B cell (primary cell): ENCODE measurements at regions not wholly inside any gene's neighbourhood (a gene's known extent, or its start where the extent isn't known, plus 50 kb on each side); places are given as distances from the start of the nearest gene placed in this dataset.

Source experiments
- ATAC-seq: fragments of 200-7000 bp; cut with Tn5 transposase; one replicate; pipeline ENCODE4 v1.10.0; 2021; ENCODE audit warnings: low read depth, mild to moderate bottlenecking, moderate number of reproducible peaks, moderate library complexity
- CTCF ChIA-PET: fragments of 350-600 bp; sonication (Branson Sonifier 250); formaldehyde crosslinking; loops from one replicate; lab custom pipeline; 2021; ENCODE audit warnings: antibody characterized with exemption, inconsistent platforms; lab: Charles Lee
- POLR2A ChIA-PET: fragments of 350-600 bp; sonication (Branson Sonifier 250); formaldehyde crosslinking; loops from one replicate; lab custom pipeline; 2021; ENCODE audit warnings: antibody characterized with exemption; lab: Charles Lee
- DNase-seq: peaks from one replicate; pipeline ENCODE4 v3.0.0; 2013
- H2AFZ ChIP-seq: 2 replicates; pipeline ENCODE4 v1.6.1; 2012; ENCODE audit warnings: mild to moderate bottlenecking, low read depth, low read length; ENCODE audit not compliant: insufficient read depth, poor library complexity, severe bottlenecking
- H3K27ac ChIP-seq, 2 donors: 1 replicate in 1 of 2; 2 replicates in 1 of 2; pipeline ENCODE4 v1.5.1; 2012 to 2013; ENCODE audit warnings: low read length in 2 of 2, mild to moderate bottlenecking in 2 of 2, moderate library complexity in 1 of 2
- H3K27me3 ChIP-seq, 4 experiments: fragments of 200-600 bp in 1 of 4; sonication (generic) in 1 of 4; replicated peaks in 1 of 4; 1 replicate in 2 of 4; 2 replicates in 2 of 4; pipeline versions ENCODE4 v1.6.1 to v1.7.0; 2013 to 2016; ENCODE audit warnings: low read length in 3 of 4, mild to moderate bottlenecking in 2 of 4, mixed read lengths in 1 of 4, moderate library complexity in 1 of 4; ENCODE audit not compliant: insufficient read depth in 4 of 4, control insufficient read depth in 3 of 4; ENCODE audit errors: control extremely low read depth in 1 of 4
- H3K36me3 ChIP-seq, 2 experiments: replicated peaks in 1 of 2; 1 replicate in 1 of 2; 2 replicates in 1 of 2; pipeline versions ENCODE4 v1.6.1 to v1.7.1; 2013; ENCODE audit warnings: low read length in 1 of 2; ENCODE audit not compliant: insufficient read depth in 2 of 2, control insufficient read depth in 1 of 2; ENCODE audit errors: control extremely low read depth in 1 of 2, extremely low read depth in 1 of 2
- H3K4me1 ChIP-seq, 2 donors: fragments of 200-600 bp in 1 of 2; sonication (generic) in 1 of 2; 1 replicate in 1 of 2; 2 replicates in 1 of 2; pipeline versions ENCODE4 v1.5.1 to v1.6.1; 2013 to 2017; ENCODE audit warnings: low read length in 2 of 2; ENCODE audit not compliant: control insufficient read depth in 2 of 2, insufficient read depth in 2 of 2
- H3K4me2 ChIP-seq: replicated peaks from 2 replicates; pipeline ENCODE3; 2012; ENCODE audit warnings: mild to moderate bottlenecking, low read depth, low read length; ENCODE audit not compliant: poor library complexity, severe bottlenecking
- H3K4me3 ChIP-seq, 5 experiments: fragments of 200-600 bp in 1 of 5; sonication (generic) in 1 of 5; 1 replicate in 3 of 5; 2 replicates in 2 of 5; pipeline versions ENCODE4 v1.5.1 to v1.7.0; 2011 to 2016; ENCODE audit warnings: low read length in 4 of 5, mild to moderate bottlenecking in 4 of 5, low read depth in 2 of 5, control low read depth in 1 of 5, moderate library complexity in 1 of 5; ENCODE audit not compliant: insufficient read depth in 1 of 5; ENCODE audit errors: control extremely low read depth in 1 of 5, extremely low read depth in 1 of 5
- H3K79me2 ChIP-seq: fragments of 200-600 bp; sonication (generic); one replicate; pipeline ENCODE4 v1.6.0; 2016; ENCODE audit warnings: low read length; ENCODE audit not compliant: control insufficient read depth, insufficient read depth
- H3K9ac ChIP-seq: fragments of 200-600 bp; sonication (generic); 2 replicates; pipeline ENCODE4 v1.6.1; 2017; ENCODE audit warnings: mild to moderate bottlenecking, low read length, moderate library complexity
- H3K9me3 ChIP-seq, 3 donors: one replicate each; pipeline versions ENCODE4 v1.6.1 to v1.7.1; 2013; ENCODE audit warnings: low read length in 2 of 3; ENCODE audit not compliant: control insufficient read depth in 2 of 3, insufficient read depth in 1 of 3; ENCODE audit errors: control extremely low read depth in 1 of 3
- H4K20me1 ChIP-seq: 2 replicates; pipeline ENCODE4 v1.6.0; 2012; ENCODE audit warnings: mild to moderate bottlenecking, low read length; ENCODE audit not compliant: insufficient read depth, control insufficient read depth, poor library complexity, severe bottlenecking
- H3K27ac Mint-ChIP-seq: one replicate; pipeline ENCODE4 v1.8.0; 2021; ENCODE audit warnings: mixed read lengths
- H3K27me3 Mint-ChIP-seq: one replicate; pipeline ENCODE4 v1.8.0; 2021; ENCODE audit warnings: mixed read lengths
- H3K4me1 Mint-ChIP-seq: one replicate; pipeline ENCODE4 v1.8.0; 2021; ENCODE audit warnings: mixed read lengths
- H3K4me3 Mint-ChIP-seq: one replicate; pipeline ENCODE4 v1.8.0; 2021; ENCODE audit warnings: mixed read lengths
- H3K9me3 Mint-ChIP-seq: one replicate; pipeline ENCODE4 v1.8.0; 2022; ENCODE audit warnings: mixed read lengths; ENCODE audit not compliant: insufficient read depth
- CTCF ChIP-seq: fragments of 200-600 bp; IDR thresholded peaks from one replicate; pipeline ENCODE4 v1.8.0; 2022; ENCODE audit warnings: antibody characterized with exemption, mild to moderate bottlenecking
- EZH2 ChIP-seq: IDR thresholded peaks from 2 replicates; pipeline ENCODE4 v1.6.1; 2012; ENCODE audit warnings: borderline replicate concordance, low read depth, mild to moderate bottlenecking, moderate library complexity, low read length; ENCODE audit not compliant: insufficient read depth, poor library complexity, severe bottlenecking
- WGBS: methylation state at CpG from one replicate; pipeline ENCODE4 v1.1.5; 2013; ENCODE audit warnings: missing lambda C conversion rate; ENCODE audit not compliant: insufficient coverage; 5-methylcytosine and 5-hydroxymethylcytosine counted together
- intact Hi-C: fragments of 100-400 bp; cut with micrococcal nuclease; formaldehyde crosslinking; loops from one replicate; pipeline ENCODE4 v1.10.0; 2022

GRCh38 chr3:68306571-68306970 is 625.8 kb downstream of the TAFA4 start:
- Histone ChIP-seq H2AFZ (no peak overlapping the region), H3K4me1 (no peaks in the 10 kb centered on the region), H3K9me3 (peaks cover 0 to 1% (median 0%) of the 10 kb centered on the region in 3 donors), H3K27ac (no peak overlapping the region), H4K20me1 (no peaks in the 10 kb centered on the region), H3K36me3 (no peaks in the 10 kb centered on the region), H3K4me3 (no peak overlapping the region), H3K79me2 (no peaks in the 10 kb centered on the region), H3K4me2 (no peak overlapping the region), H3K9ac (no peak overlapping the region), H3K27me3 (no peaks in the 10 kb centered on the region)
- Mint-ChIP-seq H3K4me3 (no peak overlapping the region), H3K9me3 (no peaks in the 10 kb centered on the region), H3K4me1 (no peaks in the 10 kb centered on the region), H3K27ac (no peak overlapping the region), H3K27me3 (no peaks in the 10 kb centered on the region)
- no peak for ATAC-seq
- TF ChIP-seq CTCF (no peak), EZH2 (no peak)
- DNase-seq = no peak
- intact Hi-C loops = no loop called here
- CTCF ChIA-PET = no interaction called here
- POLR2A ChIA-PET = no interaction called here
- no CpG with 5 or more reads among the region's 2 CpGs for WGBS

- WGBS = no CpG with 5 or more reads among the region's 1 CpG
- Mint-ChIP-seq H3K4me3 (no peak overlapping the region), H3K27ac (no peak overlapping the region), H3K27me3 (no peaks in the 10 kb centered on the region), H3K9me3 (no peaks in the 10 kb centered on the region), H3K4me1 (no peaks in the 10 kb centered on the region)
- Histone ChIP-seq H2AFZ (no peak overlapping the region), H3K4me3 (no peak overlapping the region), H3K4me2 (no peak overlapping the region), H3K27ac (no peak overlapping the region), H3K9ac (no peak overlapping the region), H3K4me1 (no peaks in the 10 kb centered on the region), H3K27me3 (no peaks in the 10 kb centered on the region), H3K36me3 (no peaks in the 10 kb centered on the region), H4K20me1 (no peaks in the 10 kb centered on the region), H3K79me2 (no peaks in the 10 kb centered on the region), H3K9me3 (peaks cover 0 to 5% (median 0%) of the 10 kb centered on the region in 3 donors)
- intact Hi-C loops = no loop called here
- TF ChIP-seq EZH2 = no peak
- TF ChIP-seq CTCF = no peak
- ATAC-seq (no peak), DNase-seq (no peak)
- ChIA-PET POLR2A (no interaction called here), CTCF (no interaction called here)
Observed at GRCh38 chr3:68295457-68295856, 636.9 kb downstream of the TAFA4 start.
